Skeletal muscle tissue (tissue), 3 donors: ENCODE measurements at regions not wholly inside any gene's neighbourhood (a gene's known extent, or its start where the extent isn't known, plus 50 kb on each side); places are given as distances from the start of the nearest gene placed in this dataset.
"Not testable (repeated sequence)": the region's sequence is repeated elsewhere in the genome, so short reads cannot be mapped to it uniquely, and the experiment has no call there.

Experiments
- H3K27ac ChIP-seq: one replicate; pipeline ENCODE4 v1.7.0; 2013; ENCODE audit warnings: mild to moderate bottlenecking, low read depth, low read length, inconsistent platforms
- H3K27me3 ChIP-seq, 3 donors: one replicate each; pipeline ENCODE4 v1.7.0; 2013; ENCODE audit warnings: low read length in 3 of 3; ENCODE audit not compliant: control insufficient read depth in 3 of 3, insufficient read depth in 3 of 3
- H3K36me3 ChIP-seq, 3 donors: one replicate each; pipeline ENCODE4 v1.7.0; 2013; ENCODE audit warnings: low read length in 3 of 3; ENCODE audit not compliant: control insufficient read depth in 3 of 3, insufficient read depth in 3 of 3
- H3K4me1 ChIP-seq, 3 donors: one replicate each; pipeline ENCODE4 v1.7.0; 2013; ENCODE audit warnings: low read length in 3 of 3, mild to moderate bottlenecking in 3 of 3; ENCODE audit not compliant: control insufficient read depth in 3 of 3, insufficient read depth in 3 of 3
- H3K4me3 ChIP-seq, 3 donors: one replicate each; pipeline ENCODE4 v1.7.0; 2013; ENCODE audit warnings: low read length in 3 of 3
- H3K9ac ChIP-seq, 3 donors: one replicate each; pipeline ENCODE4 v1.7.0; 2013; ENCODE audit warnings: low read length in 3 of 3, mild to moderate bottlenecking in 3 of 3, moderate library complexity in 2 of 3, low read depth in 1 of 3
- H3K9me3 ChIP-seq, 3 donors: one replicate each; pipeline ENCODE4 v1.7.0; 2013; ENCODE audit warnings: low read length in 3 of 3; ENCODE audit not compliant: control insufficient read depth in 3 of 3
- donor health status: Osteomylitis.

DNA sequence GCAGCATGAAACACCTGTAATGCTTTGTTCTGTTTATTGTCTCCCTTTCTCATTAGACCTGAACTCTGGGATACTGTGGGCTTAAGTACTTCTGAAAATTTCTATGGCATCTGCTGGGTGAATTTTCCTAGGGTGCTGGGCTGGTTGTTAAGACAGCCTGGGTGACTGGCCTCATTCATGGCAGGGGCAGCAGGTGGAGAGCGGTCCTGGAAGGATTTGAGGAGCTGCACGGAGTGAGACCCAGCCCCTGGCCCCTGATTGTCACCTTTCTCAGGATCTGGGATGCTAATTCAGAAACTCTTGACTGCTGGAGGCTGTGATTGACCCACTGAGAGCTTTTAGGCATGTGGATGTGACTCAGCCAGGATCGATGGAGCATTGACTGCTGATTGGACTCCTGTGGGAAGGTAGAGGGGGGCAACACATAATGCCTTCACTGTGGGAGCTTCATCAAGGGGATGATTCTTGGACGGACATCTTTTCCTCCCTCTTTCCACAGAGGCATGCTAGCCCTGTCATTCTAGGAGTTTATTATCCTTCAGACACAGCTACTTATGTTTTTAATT is 252.0 kb downstream of the GOLGA6L6 start:
- not testable (repeated sequence) for H3K9me3 ChIP-seq, H3K4me1 ChIP-seq, H3K27me3 ChIP-seq, H3K9ac ChIP-seq, H3K4me3 ChIP-seq, H3K36me3 ChIP-seq, H3K27ac ChIP-seq

GRCh38 chr15:20288800-20289537 is 252.6 kb downstream of the GOLGA6L6 start:
- not testable (repeated sequence) for H3K4me3 ChIP-seq, H3K9me3 ChIP-seq, H3K27me3 ChIP-seq

GRCh38 chr15:20286559-20286958 is 255.0 kb downstream of the GOLGA6L6 start:
- not testable (repeated sequence) for H3K9me3 ChIP-seq, H3K27me3 ChIP-seq

More at GRCh38 chr15:20288800-20289537, 252.6 kb downstream of the GOLGA6L6 start:
- H3K4me1 ChIP-seq, H3K36me3 ChIP-seq, H3K27ac ChIP-seq, H3K9ac ChIP-seq: not testable (repeated sequence)

GRCh38 chr15:20285696-20286300 is 255.8 kb downstream of the GOLGA6L6 start:
- not testable (repeated sequence) for H3K27ac ChIP-seq, H3K4me3 ChIP-seq, H3K27me3 ChIP-seq, H3K36me3 ChIP-seq, H3K9ac ChIP-seq, H3K9me3 ChIP-seq, H3K4me1 ChIP-seq

More at GRCh38 chr15:20286559-20286958, 255.0 kb downstream of the GOLGA6L6 start:
- H3K9ac ChIP-seq, H3K36me3 ChIP-seq, H3K4me1 ChIP-seq, H3K27ac ChIP-seq, H3K4me3 ChIP-seq: not testable (repeated sequence)

DNA sequence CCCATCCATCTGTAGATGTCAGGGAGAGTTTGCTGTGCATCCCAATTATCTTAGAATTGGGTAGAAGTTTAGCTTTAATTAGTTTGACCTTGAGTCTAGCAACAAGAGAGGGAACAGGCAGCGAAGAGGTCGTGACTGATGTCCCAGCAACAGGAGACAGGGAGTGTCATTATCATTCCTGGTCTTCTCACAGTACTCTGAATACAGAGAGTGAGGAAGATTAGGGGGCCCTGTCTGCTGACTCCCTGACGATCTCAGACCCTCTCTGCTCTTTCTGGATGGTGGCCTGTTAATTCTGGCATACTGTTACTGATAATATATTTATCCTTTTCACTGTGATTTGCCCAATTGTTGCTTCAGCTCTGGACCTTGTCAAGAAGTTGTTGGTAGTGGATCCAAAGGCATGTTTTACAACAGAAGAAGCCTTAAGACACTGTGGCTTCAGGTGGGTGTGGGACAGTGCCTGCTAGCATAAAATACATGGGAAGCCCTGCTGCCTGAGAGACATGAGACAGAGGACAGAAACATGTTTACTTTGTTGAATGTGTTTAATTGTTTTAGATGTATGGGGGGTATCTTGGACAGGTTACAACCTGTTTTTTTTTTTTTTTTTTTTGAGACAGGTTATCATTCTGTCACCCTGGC is 256.6 kb downstream of the GOLGA6L6 start:
- not testable (repeated sequence) for H3K27me3 ChIP-seq, H3K9me3 ChIP-seq, H3K27ac ChIP-seq, H3K4me1 ChIP-seq, H3K36me3 ChIP-seq, H3K4me3 ChIP-seq, H3K9ac ChIP-seq

GRCh38 chr15:20283651-20284050 is 257.9 kb downstream of the GOLGA6L6 start:
- not testable (repeated sequence) for H3K9ac ChIP-seq, H3K27me3 ChIP-seq, H3K9me3 ChIP-seq, H3K36me3 ChIP-seq, H3K27ac ChIP-seq, H3K4me1 ChIP-seq, H3K4me3 ChIP-seq

GRCh38 chr15:20282491-20282943 is 259.1 kb downstream of the GOLGA6L6 start:
- H3K36me3 ChIP-seq, H3K4me3 ChIP-seq, H3K27ac ChIP-seq, H3K9ac ChIP-seq, H3K4me1 ChIP-seq, H3K9me3 ChIP-seq, H3K27me3 ChIP-seq: not testable (repeated sequence)

GRCh38 chr15:20281567-20282275 is 259.9 kb downstream of the GOLGA6L6 start:
- not testable (repeated sequence) for H3K9ac ChIP-seq, H3K4me1 ChIP-seq, H3K36me3 ChIP-seq, H3K4me3 ChIP-seq, H3K27me3 ChIP-seq, H3K27ac ChIP-seq
- H3K9me3 ChIP-seq: peaks cover 0 to 11% (median 0%) of the 10 kb centered on the region in 3 donors

DNA sequence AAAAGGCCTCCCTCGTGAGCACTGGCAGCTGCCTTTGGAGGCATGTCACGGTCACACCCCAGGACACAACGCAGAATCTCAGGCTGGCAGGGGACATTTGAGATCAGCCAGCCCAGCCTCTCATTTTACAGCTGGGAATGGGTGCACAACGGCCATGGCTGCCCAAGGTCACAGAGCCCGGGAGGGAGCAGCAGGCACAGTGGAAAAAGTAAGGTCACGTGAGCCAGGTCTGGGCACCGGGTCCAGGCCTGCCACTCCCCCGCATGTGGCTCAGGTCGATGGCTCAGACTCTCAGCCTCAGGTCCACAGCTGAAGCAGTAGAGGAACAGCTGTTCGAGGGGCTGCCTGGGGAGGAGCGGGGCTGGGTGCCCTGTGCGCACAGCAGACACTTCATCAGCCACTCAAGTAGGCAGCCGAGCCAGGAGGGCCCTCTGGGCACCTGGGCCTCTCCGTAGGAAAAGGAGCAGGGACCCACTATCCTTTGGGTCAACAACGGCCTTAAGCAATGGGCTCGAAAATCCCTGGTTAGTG is 260.6 kb downstream of the GOLGA6L6 start:
- Histone ChIP-seq H3K27ac (no peak overlapping the region), H3K4me1 (no peaks in the 10 kb centered on the region), H3K36me3 (no peaks in the 10 kb centered on the region), H3K27me3 (no peaks in the 10 kb centered on the region), H3K4me3 (no peak overlapping the region), H3K9me3 (peaks cover 0 to 14% (median 0%) of the 10 kb centered on the region in 3 donors), H3K9ac (no peak overlapping the region)
